ENCODE measurements at regions not wholly inside any gene's neighbourhood (a gene's known extent, or its start where the extent isn't known, plus 50 kb on each side); places are given as distances from the start of the nearest gene placed in this dataset.

DNA sequence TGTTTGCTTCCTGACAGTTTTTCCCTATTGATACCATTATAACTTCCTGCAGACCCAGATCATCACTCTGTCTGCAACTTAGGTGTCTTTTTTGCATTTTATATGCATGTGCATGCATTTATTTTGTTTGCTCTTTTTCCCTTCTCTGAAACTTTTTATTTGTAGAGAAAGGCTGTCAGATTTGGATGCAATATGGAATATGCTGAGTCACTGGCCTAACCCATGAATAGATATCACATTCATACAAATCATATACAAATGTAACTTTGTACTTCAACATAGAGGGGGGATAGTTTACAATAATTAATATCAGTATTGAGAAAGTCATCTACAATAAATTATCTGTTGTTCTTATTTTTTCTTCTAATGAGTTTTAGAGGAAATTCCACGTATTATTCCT, 1465.0 kb downstream of the EFNB2 start:
- DNase-seq (ENCODE audit: low read depth in 4 of 4, low spot score in 3 of 4) = no peak

DNA sequence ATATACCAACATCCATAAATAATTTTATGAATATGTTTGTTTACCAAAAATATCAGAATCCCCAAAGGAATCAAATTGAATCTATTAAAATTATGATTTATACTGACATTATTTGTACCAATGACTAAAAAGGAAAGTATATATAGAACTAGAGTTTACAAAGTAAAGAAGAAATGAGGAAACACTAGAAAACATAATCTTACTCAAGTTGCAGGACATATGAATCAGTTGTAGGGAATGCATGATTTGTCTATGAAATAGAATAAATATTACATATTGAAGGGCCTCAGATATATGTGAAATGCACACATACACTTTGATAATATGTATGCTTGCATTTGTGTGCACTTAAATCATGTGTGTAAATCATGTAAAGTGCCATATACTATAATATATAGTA, 1466.4 kb downstream of the EFNB2 start:
- no peak for DNase-seq (ENCODE audit: low read depth in 4 of 4, low spot score in 3 of 4)

DNA sequence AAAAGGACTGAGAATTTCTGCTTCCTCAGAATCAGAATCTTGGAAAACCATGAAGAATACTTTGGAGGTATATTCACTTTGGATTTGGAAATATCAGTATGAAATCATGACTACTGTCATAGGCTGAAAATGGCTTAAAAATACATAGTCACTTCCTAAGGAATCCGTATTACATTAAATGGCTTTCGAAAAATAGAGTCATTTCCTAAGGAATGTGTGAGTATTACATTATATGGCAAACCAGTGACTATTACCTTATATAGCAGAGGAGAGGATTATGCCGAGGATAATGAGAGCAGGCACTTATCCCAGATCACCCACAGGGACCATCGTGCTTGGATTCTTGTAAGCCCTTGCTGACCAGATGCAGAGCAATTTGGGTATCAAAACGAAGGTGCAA, 1471.8 kb downstream of the EFNB2 start:
- no peak for DNase-seq (ENCODE audit: low read depth in 4 of 4, low spot score in 3 of 4)

DNA sequence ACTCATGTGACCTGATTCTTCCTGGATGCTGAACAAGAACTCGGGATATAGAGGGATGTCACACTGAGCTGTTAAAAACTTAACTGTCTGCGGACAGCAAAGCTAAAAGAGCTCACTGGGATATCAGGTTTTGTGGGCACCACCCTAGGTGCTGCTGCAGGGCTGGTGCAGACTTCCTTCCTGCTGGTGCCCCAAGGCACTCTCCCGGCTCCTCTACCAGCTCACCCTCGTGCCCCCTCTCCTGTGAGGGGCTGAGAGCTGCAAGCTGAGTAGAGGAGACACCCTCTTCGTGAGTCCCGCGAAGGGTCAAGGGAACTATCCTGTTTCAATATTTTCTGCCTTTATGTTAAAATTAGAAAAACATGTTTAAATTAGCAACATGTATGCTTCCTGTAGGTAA, 1475.7 kb downstream of the EFNB2 start:
- DNase-seq (ENCODE audit: low read depth in 4 of 4, low spot score in 3 of 4) = no peak

DNA sequence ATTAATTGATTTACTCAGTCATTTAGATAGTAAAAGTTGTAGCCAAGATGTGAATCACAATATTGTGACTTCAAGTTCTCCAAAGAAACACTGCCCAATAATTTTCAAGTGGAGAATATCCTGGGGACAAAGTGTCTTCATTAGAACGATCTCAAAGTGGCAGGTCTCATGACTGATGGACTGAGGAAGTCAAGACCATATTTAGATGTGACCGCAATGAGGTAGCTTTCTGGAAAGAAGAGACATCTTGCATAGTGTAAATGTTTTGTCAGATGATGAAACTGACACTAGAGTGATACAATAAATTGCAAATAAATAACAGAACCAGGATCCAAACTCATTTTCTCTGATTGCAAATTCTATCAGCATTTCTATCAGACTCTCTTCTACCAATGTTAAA, 1476.9 kb downstream of the EFNB2 start:
- DNase-seq (ENCODE audit: low read depth in 4 of 4, low spot score in 3 of 4) = no peak

DNA sequence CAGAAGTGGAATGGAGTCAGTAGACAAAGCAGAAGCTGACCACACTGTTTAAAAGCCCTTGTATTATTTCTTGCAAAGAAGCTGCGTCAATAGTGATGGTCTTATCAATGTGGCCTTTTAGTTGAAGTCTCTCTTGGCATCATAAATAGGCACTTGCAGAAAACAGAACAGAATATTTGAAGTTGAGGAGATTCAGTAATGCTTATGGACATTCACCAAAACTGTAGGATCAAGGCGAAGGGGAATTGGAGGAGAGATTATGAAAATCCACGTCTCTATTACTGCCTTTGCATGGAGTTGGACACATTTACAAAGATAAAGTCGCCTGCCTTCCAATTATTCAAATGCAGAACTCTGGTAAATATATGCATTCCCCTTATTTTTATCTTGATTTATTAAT, 1482.8 kb downstream of the EFNB2 start:
- DNase-seq (ENCODE audit: low read depth in 4 of 4, low spot score in 3 of 4) = no peak

DNA sequence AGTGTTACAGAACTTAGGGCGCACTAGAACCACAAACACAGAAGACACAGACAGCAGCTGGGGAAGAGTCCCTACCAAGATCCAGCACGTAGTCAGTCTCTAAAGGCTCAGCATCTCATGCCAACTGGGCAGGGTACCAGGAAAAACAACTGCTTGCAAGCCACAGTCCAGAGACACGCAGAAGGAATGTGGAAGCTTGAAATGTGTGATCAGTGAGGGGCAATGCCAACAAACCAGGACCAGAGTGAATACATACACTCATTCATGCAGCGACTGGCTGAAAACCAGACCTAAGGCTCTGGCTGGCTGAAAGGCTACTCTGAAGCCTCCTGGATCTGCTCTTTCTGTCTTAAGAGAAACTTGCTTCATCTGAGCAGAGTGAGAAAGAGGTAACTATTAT, 1484.8 kb downstream of the EFNB2 start:
- DNase-seq (ENCODE audit: low read depth in 4 of 4, low spot score in 3 of 4) = no peak

DNA sequence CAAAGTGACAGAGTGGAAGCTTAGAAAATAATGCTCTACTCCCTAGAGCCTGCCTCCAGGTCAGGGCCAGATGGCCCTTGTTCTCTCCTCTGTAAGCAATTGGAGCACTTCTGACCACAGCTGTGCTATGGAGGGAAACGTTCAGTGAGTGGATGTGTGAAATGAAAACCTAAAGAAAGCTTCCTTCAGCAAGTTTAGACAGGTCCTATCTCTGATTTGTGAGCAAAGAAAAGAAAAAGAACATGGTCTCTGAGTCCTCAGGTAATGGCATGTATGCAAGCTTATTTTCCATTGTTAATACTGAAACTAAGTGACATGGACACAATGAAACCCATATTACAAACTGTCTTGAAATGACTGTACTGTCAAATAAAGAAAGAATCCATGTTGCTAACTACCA, 1486.8 kb downstream of the EFNB2 start:
- no peak for DNase-seq (ENCODE audit: low read depth in 4 of 4, low spot score in 3 of 4)

DNA sequence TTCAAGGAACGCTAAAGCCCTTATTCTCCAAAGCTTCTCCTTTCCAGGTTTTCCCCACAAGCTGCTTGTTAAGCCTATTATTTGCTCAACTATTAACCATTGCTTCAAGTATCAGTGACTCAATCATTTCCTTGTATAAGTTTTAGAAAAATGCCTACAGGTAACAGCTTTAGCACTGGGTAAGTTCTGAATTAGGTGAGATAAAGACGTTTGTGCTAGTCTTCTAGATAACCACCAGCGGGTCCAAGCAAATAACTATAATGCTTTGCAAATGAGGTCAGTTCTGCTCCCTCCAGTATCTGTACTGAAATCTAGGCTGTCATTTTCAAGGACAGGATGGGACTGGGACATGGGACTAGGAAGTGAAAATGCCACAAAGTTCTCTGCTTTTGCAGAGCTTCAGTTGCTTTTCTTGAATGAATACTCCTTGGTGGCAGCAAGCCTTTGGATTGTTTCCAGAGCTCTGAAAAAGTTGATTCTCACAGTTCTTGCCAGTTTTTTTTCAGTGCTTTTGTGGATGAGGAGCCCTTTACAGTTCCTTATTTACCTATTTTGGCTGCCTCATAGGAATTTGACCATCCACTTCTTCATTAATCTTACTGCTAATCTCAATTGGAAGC, 1487.7 kb downstream of the EFNB2 start:
- no peak for DNase-seq (ENCODE audit: low read depth in 4 of 4, low spot score in 3 of 4)

DNA sequence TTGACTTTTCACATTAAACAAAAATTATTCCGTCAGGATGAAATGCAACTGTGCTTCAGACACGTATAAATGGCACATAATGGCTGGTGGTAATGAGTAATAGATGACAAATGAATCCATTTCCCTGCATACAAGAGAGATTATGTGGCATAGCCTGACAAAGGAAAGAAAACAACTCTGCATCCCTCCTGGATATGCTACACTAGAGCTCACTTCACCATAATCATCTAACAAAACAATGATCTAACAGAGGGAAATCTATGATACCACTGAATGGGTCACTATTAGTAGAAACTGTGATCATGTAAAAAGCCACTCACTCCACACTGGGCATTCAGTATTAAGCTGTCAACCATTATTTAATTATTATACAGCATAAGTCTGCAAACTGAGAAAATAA, 1498.4 kb downstream of the EFNB2 start:
- DNase-seq (ENCODE audit: low read depth in 4 of 4, low spot score in 3 of 4) = no peak

DNA sequence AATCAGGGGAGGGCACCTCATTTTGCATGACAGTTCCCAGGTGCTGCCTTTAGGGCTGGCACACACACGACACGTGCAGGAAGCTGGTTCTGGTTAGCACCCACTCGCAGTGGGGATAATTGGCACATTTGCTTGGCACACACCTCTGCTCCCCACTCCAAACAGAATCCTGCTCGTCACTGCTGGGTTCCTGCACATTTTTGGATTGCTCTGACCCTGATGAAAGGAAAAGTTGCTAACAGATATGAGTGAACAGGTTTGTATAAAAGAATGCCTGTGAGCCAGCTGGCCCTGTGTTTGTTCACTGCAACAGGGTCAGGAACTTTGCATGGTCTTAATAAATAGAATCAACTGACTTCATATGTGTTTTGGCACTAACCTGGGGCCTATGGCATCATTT, 1500.4 kb downstream of the EFNB2 start:
- no peak for DNase-seq (ENCODE audit: low read depth in 4 of 4, low spot score in 3 of 4)

DNA sequence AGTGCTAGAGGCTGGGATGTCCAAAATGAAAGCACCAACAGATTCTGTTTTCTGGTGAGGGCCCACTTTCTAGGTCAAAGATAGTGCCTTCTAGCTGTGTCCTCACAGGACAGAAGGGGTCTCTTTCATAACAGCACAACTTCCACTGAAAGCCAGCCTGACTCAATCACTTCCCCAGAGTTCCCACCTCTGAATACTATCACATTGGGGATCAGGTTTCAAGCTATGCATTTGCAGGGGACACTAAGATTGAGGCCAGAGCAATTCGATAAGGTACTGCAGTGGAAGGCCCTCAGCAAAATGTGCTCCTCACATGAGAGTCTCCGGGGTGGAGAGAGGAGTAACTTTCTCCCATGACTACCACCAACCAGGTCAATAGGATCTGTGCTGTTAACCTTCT, 1501.5 kb downstream of the EFNB2 start:
- no peak for DNase-seq (ENCODE audit: low read depth in 4 of 4, low spot score in 3 of 4)

DNA sequence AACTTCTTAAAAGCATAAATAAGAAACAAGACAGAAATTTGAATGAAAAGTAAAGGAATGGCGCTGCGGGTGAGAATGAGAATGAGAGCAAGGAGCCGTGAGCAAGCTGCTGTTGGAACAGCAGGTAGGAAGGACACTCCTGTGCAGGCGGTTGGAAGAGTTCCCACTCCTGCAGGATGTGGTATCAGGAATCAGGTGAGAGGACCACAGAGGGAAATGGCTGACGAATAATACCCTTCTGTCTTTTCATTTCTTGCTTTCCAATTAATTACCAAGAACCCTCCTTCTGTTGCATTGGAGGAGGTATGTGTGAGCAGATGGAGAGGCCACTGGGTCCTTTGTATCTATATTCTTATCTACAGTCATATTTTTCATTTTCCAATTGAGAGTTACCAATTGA, 1504.2 kb downstream of the EFNB2 start:
- no peak for DNase-seq (ENCODE audit: low read depth in 4 of 4, low spot score in 3 of 4)

DNA sequence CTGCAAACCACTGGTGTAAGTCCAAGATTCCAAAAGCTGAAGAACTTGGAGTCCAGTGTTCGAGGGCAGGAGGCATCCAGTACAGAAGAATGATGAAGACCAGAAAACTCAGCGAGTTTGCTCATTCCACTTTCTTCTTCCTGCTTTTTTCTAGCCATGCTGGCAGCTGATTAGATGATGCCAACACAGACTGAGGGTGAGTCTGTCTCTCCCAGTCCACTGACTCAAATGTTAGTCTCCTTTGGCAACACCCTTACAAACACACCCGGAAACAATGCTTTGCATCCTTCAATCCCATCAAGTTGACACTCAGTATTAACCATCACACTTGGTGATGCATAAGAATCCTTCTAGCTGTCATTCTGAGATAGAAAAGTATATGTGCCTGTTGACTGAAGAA, 1504.6 kb downstream of the EFNB2 start:
- DNase-seq (ENCODE audit: low read depth in 4 of 4, low spot score in 3 of 4) = no peak

DNA sequence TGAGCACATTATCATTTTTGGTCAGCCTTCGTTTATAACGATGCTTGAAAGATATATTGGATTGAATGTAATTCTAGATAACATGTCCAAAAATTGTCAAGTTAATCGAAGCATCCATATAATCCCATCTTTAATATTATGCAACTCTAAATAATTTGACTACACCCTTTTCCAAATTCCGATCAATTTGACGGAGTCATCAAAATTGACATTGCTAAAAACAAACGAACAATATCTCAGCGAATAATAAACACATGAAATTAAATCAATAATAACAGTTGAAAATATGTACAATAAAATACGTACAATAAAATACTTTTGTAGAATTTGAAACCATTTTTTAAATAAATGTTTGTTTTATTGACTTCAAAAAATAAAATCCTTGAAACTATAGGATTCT, 1516.4 kb downstream of the EFNB2 start:
- no peak for DNase-seq (ENCODE audit: low read depth in 4 of 4, low spot score in 3 of 4)

DNA sequence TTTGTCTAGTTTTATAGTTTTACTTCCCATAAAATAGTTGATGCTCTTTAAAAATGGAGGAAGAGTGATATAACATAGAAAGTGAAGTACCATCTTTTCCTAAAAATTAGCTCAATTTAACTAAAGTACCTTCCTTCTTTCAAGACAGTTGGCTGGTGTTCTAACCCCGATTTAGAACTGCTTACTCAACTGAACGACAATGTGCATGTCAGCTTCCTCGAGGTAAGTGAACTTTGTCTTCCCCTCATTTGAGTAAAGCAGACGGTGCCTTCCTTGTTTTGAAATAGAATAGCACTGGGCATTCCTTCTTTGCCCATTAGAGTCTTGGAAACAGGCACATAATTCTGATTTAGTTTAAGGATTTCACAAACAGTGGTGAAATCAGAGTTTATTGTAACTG, 1519.2 kb downstream of the EFNB2 start:
- no peak for DNase-seq (ENCODE audit: low read depth in 4 of 4, low spot score in 3 of 4)

DNA sequence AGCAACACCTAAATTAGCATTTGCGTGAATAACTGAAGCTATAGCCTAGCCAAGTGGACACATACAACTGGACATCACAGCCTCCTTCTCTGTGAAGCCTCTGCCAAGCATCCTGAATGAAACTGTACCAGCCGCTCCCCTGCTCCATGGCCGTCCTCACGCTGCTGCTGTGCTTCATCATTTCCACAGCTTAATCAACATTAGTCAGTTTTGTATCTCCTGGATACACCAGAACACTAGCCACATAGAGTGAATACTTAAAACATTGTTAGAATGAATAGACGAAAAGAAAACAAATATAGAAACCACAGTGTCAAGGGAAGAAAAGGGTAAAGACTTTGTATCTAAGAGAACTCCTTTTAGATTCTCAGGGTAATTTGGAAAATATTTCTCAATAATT, 1526.9 kb downstream of the EFNB2 start:
- DNase-seq (ENCODE audit: low read depth in 4 of 4, low spot score in 3 of 4) = no peak

DNA sequence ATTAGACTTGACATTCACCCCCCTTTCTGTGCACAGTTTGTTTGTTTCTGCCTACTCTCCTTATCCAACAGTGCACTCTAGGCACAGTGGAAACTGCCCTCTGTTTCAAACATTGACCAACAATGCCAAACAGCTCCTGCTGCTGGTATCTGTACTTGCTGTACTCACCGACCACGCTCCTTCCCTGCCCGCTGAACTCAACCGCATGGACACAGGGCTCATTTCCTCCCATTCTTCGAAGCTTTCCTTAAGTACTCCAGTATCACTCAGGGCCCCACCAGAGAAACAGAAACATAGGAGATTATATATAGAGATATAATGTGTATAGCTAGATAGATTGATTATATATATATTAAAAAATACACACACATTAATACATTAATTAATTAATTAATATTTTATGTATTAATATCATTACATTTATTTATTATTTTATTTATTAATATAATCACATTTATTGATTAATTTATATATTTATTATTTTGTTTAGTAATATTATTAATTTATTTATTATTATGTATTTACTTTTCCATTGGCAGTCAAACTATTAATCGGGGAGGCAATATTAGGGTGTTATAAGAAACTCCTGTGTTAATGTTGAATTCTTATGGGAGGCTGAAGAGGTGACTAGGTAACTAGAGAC, 1528.2 kb downstream of the EFNB2 start:
- no peak for DNase-seq (ENCODE audit: low read depth in 4 of 4, low spot score in 3 of 4)

DNA sequence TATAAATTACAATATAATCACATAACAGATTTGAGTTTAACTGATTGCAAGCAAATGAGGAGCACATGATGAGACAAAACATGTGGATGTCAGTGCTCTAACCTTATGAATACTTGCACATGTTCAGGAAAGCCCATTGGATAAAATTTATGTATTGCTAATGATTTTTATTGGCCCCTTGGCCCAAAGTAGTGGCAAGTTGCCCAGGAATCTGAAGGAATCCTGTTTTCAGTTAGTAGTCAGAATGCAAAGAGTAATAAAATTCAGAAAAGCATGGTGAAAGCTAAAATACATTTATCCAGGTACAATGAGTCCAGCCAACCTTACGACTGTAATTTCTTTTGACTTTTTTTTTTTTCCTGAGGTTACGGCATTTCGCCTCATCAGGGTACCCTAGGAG, 1539.4 kb downstream of the EFNB2 start:
- no peak for DNase-seq (ENCODE audit: low read depth in 4 of 4, low spot score in 3 of 4)

DNA sequence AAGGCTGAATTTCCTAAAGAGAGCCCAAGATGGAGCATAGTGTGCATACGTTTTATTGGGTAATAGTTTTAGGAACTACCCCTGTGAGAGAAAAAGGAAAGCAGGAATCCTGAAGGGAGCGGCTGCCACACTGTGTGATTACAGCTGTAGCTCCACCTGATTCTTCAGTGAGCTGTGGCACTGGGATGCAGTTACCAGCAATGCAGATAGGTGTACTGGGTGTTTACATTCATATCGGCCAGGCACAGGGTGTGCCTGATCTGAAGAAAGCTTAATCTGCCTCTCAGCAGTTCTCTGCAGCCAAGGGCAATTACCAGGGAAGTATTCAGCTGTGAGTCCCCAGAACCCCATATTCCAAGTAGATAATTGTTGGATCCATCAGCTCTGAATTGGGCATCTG, 1541.8 kb downstream of the EFNB2 start:
- DNase-seq (ENCODE audit: low read depth in 4 of 4, low spot score in 3 of 4) = no peak

DNA sequence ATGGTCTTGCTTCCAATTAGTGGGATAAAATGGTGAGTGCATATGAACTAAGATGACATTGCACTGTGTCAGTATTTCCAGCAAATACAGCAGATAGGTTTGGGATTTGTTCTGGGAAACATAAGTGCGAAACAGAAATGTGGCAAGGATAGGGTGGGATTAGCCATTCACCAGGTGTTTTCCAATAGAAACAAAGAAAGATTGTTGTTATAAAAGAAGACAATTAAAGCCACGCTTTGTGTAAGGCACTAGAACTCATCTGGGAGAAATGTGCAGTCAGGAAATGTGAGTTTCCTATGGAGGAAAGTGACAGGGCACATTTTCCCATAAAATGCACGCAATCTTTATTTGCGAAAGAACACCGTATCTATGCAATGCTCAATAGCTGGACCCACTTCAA, 1547.8 kb downstream of the EFNB2 start:
- no peak for DNase-seq (ENCODE audit: low read depth in 4 of 4, low spot score in 3 of 4)

DNA sequence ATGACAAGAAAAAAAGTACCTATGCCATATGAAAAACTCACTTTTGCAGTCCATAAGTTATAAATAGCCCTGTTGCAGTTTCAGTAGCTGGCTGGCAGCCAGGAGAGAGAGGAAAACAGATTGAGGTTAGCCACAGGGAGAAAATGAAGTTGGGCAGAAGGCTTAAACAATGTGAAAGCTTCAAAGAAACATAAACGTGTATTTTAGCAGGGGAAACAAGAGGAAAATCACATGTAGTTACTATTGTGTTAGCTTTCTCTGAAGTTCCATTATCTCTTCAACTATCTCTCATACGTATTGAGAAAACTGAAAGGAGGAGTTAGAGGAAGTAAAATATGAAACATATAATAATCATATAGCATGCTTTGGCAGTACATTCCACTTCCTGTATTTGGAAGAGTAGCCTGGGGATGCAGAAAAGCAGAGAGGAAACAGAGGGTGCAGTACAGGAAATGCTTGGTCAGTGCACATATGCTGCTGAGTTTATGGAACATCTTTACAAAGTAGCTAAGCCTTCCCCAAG, 1551.1 kb downstream of the EFNB2 start:
- peak in 3 of 4 donors; percentile 12 to 33 (median 27) for DNase-seq (ENCODE audit: low read depth in 4 of 4, low spot score in 3 of 4)

DNA sequence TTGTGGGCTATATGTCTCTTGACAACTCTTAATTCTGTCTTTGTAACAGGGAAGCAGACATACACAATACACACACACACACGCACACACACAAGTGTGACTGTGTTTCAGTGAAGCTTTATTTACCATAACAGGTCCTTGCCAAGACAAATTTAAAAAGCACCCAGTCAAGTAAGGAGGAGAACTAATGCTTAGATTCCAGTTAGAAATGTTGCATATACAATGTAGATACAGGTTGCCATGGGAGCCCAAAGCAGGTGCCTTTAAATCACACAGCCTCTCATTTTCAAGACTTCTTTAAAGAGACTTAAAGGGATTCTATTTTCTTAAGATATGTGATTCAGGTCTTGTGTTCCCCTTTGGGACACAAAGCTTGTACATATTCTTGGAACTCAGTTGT, 1551.9 kb downstream of the EFNB2 start:
- no peak for DNase-seq (ENCODE audit: low read depth in 4 of 4, low spot score in 3 of 4)
